HAP-1 (cell line): ENCODE measurements at regions not wholly inside any gene's neighbourhood (a gene's known extent, or its start where the extent isn't known, plus 50 kb on each side); places are given as distances from the start of the nearest gene placed in this dataset.

ENCODE experiments used
- DNase-seq, 2 experiments: peaks; one replicate each; pipeline ENCODE4 v3.0.0-alpha.2; 2016 to 2020; ENCODE audit warnings: low spot score in 2 of 2
- H3K27me3 ChIP-seq: fragments of 250-450 bp; sonication (Bioruptor Pico); 2 replicates; pipeline ENCODE4 v1.5.1; 2020; ENCODE audit warnings: low read depth, mild to moderate bottlenecking, moderate library complexity
- H3K36me3 ChIP-seq: fragments of 250-450 bp; sonication (Bioruptor Pico); replicated peaks from 2 replicates; pipeline ENCODE4 v1.5.1; 2020; ENCODE audit warnings: mild to moderate bottlenecking
- H3K4me1 ChIP-seq: fragments of 250-450 bp; sonication (Bioruptor Pico); 2 replicates; pipeline ENCODE4 v1.5.1; 2020; ENCODE audit warnings: mild to moderate bottlenecking
- H3K4me3 ChIP-seq: fragments of 250-450 bp; sonication (Bioruptor Pico); 2 replicates; pipeline ENCODE4 v1.5.1; 2020; ENCODE audit warnings: mild to moderate bottlenecking, moderate library complexity
- H3K9me3 ChIP-seq: fragments of 250-450 bp; sonication (Bioruptor Pico); 2 replicates; pipeline ENCODE4 v1.5.1; 2020; ENCODE audit warnings: mild to moderate bottlenecking, moderate library complexity
- in situ Hi-C: fragments of 300-500 bp; cut with MboI; formaldehyde crosslinking; loops from 3 replicates; pipeline ENCODE4 v1.14.3; 2020; ENCODE audit warnings: low sequenced_read_pairs, inconsistent platforms, mixed read lengths

DNA sequence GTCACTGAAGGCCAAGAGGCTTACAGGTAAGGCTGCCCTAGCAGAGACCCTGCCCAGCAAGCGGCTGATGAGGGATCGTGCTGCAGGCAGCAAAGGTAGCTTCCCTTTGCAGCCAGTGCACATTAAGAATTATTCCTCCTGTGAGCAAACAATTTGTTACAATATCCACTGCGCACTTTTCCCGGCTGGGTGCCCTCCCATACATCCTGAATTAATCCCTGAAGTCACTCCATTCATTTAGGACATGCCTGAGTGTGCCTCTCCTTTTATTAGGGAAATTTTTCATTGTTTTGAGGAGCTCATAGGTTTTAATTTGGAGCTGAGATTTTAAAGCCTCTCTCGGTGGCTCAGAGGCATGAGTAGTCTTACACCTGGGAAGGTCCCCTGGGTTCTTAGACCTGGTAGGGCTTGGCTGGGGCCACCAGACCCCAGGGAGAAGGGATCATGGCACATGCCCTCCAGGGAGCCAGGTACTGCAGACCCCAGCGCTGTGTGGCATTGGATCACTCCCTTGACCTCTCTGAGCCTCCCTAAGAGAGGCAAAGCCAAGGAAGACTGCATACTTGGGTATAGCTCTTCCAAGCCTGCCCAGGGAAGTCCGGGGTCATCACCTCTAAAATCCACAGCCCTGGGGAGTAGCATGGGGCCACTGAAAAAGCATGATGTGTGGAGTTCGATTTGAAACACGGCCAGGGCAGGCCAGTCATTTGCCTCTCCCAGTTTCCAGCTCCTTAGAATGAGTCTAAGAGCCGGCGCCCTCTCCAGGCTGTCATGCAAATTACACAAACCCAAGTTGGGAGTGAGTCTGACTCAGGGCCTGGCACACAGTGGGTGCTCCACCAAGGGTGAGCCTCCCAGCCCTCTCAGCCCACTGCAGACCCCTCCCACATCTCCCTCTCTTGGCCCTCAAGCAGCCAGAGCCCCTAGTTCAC is 151.9 kb upstream of the LINGO1 start:
- H3K27me3 ChIP-seq = no peaks in the 10 kb centered on the region; the same call in 1 of the 2 replicates
- no peaks in the 10 kb centered on the region for H3K9me3 ChIP-seq
- in situ Hi-C loops = no loop called here
- H3K4me3 ChIP-seq = no peak overlapping the region
- H3K4me1 ChIP-seq = peaks cover 9% of the 10 kb centered on the region
- H3K36me3 ChIP-seq = no peaks in the 10 kb centered on the region
- DNase-seq = peak; percentile 78 to 86

DNA sequence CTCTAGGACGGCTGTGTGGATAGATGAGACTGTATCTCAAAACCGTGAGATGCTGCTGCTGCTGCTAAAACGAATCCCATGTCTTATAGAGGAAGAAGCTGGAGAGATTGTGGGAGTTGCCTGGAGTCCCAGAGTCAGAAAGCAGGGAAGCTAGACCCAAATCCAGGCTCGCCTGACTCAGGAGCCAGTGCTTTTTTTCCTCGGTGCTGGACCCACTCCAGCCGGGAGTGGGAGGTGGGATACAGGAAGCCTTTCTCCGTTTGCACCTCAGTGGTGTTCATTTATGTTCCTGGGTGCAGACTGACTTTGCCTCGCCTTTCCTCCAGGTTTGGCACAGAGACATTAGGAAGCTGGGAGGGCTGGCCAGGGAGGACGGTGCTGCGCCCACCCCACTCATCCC is 150.9 kb upstream of the LINGO1 start:
- in situ Hi-C loops = no loop called here
- no peak for DNase-seq
- Histone ChIP-seq H3K4me3 (no peak overlapping the region), H3K4me1 (peaks cover 9% of the 10 kb centered on the region), H3K36me3 (no peaks in the 10 kb centered on the region), H3K9me3 (peaks cover 2% of the 10 kb centered on the region; the same call in 1 of the 2 replicates), H3K27me3 (no peaks in the 10 kb centered on the region; the same call in 1 of the 2 replicates)

DNA sequence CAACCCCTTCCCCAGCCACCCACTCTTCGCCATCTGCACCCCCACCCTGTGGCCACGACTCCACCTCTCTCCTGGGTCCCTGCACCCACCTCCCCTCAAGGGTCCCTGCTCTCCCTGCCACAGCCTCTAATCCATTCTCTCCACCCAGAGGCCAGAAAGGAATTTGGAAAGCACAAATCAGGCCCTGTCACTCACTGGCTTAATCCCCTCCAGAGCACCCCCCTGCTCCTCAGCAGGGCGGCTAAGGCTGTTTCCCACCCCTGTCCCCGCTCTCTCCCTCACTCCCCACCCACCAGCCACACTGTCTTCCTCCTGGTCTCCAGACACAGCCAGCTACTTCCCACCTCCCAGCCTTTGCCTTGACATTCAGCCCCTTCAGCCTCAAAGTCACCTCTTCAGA is 150.0 kb upstream of the LINGO1 start:
- H3K27me3 ChIP-seq = no peaks in the 10 kb centered on the region; the same call in 1 of the 2 replicates
- DNase-seq = no peak
- peaks cover 2% of the 10 kb centered on the region; the same call in 1 of the 2 replicates for H3K9me3 ChIP-seq
- H3K4me1 ChIP-seq = peaks cover 9% of the 10 kb centered on the region
- no peaks in the 10 kb centered on the region for H3K36me3 ChIP-seq
- in situ Hi-C loops = no loop called here
- H3K4me3 ChIP-seq = no peak overlapping the region

DNA sequence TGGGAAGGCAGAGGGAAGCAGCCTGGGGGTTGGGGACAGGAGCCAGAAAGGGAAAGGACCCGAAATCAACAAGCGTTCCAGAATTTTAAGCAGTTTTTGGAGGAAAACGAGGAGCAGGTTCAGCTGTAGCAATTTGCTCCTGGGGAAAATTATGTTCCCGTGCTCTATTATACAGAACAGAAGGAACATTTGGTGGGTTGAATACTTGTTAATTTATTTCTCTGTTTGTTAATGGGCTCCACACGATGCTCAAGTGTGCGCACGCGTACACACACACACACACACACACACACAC is 149.2 kb upstream of the LINGO1 start:
- in situ Hi-C loops = no loop called here
- H3K27me3 ChIP-seq = no peaks in the 10 kb centered on the region; the same call in 1 of the 2 replicates
- DNase-seq = no peak
- H3K4me3 ChIP-seq = no peak overlapping the region
- no peaks in the 10 kb centered on the region for H3K36me3 ChIP-seq
- peaks cover 2% of the 10 kb centered on the region; the same call in 1 of the 2 replicates for H3K9me3 ChIP-seq
- H3K4me1 ChIP-seq = peaks cover 9% of the 10 kb centered on the region

DNA sequence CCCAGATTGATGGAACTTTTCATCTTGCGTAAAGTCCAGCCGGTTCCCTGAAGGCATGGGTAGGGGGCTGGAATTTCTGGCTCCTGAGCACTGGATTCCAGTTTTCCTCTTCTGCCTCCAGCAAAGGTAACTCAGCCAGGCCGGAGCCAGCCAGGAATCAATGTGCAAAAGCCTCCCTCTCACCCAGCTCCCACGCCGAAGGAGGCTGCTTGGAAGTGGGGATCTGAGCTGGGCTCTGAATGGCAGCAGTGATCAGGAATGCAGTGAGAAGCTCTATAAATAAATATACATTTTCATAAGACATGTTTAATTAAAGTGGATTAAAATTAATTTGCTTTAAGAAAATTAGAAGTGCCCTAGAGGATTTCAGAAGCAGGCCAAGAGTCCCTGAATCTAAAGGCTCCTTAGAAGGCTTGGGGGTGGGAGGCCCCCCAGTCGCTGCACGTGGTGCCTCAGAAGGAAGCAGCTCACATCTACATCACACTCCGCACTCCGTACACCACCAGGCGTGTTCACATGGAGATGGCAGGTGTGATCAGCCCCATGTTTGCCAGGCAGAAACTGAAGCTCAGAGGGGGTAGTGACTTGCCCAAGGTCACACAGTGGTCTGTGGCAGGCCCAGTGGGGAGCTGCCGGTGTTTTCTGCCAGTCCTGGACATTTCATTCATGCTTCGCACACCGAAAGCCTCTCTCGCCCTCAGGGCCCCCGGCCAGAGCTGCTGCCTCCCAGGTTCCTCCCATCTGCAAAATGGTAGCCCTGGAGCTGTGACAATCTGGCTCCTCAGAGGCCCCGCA is 148.6 kb upstream of the LINGO1 start:
- DNase-seq = no peak
- Histone ChIP-seq H3K36me3 (no peaks in the 10 kb centered on the region), H3K27me3 (no peaks in the 10 kb centered on the region; the same call in 1 of the 2 replicates), H3K9me3 (peaks cover 2% of the 10 kb centered on the region; the same call in 1 of the 2 replicates), H3K4me1 (peaks cover 9% of the 10 kb centered on the region), H3K4me3 (no peak overlapping the region)
- in situ Hi-C loops = no loop called here

DNA sequence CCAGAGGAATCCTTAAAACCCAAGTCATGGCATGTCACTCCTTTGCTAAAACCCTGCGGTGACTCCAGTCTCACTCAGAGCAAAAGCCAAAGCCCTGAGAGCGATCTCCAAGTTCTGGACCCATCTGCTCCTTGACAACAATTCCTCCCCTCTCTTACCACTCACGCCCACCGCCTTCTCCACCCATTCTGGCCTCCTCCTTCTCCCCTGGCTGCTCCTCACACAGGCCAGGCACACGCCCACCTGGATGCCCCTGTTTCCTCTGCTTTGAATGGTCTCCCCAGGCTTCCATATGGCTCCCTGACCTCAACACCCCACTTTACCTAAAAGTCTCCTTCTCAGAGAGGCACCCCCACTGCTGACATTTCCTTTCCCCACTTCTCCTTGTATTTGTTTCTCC is 146.1 kb upstream of the LINGO1 start:
- Histone ChIP-seq H3K36me3 (no peaks in the 10 kb centered on the region), H3K27me3 (no peaks in the 10 kb centered on the region; the same call in 1 of the 2 replicates), H3K9me3 (peaks cover 2% of the 10 kb centered on the region; the same call in 1 of the 2 replicates), H3K4me1 (no peaks in the 10 kb centered on the region), H3K4me3 (no peak overlapping the region)
- no peak for DNase-seq
- in situ Hi-C loops = no loop called here

DNA sequence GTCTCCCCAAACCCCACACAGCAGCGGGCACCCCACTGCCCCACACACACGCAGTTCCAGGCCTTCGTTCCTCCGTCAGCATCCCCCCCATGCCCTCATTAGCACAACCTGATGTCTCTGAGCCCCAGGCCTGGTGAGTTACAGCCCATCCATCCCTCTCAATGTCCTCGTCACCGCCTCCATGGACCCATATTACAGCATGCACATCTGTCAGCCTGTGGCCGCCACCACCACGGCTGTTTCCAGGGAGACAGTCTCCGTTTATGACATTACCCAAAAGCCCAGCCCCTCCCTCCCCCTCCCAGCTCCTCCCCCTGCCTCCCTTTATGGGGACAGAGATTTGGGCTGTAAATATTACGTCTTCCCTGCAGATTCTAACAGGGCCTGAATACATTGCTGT is 143.1 kb upstream of the LINGO1 start:
- Histone ChIP-seq H3K36me3 (no peaks in the 10 kb centered on the region), H3K4me1 (no peaks in the 10 kb centered on the region), H3K4me3 (no peak overlapping the region), H3K27me3 (no peaks in the 10 kb centered on the region), H3K9me3 (peaks cover 2% of the 10 kb centered on the region; the same call in 1 of the 2 replicates)
- in situ Hi-C loops = no loop called here
- DNase-seq = no peak

DNA sequence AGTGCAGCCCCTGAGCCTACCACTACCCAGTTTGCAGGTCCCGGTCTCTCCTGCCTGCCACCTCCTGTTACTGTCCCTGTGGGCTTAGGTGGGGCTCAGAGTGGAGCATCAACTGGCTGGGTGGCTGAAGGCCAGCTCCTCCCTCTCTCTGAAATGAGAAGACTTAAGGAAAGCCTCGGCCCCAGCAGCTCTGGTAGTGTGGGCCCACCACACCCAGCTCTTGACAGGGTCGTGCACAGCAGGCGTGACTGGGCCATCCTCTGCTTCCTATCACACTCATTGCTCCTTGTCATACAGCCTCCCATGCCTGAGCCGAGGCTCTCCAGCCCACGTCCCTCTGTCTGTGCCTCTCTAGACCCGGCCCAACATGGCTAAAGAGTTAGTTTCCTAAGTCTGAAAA is 142.7 kb upstream of the LINGO1 start:
- DNase-seq = no peak
- H3K4me1 ChIP-seq = no peaks in the 10 kb centered on the region
- in situ Hi-C loops = no loop called here
- H3K27me3 ChIP-seq = no peaks in the 10 kb centered on the region
- H3K4me3 ChIP-seq = no peak overlapping the region
- no peaks in the 10 kb centered on the region for H3K36me3 ChIP-seq
- peaks cover 2% of the 10 kb centered on the region; the same call in 1 of the 2 replicates for H3K9me3 ChIP-seq

DNA sequence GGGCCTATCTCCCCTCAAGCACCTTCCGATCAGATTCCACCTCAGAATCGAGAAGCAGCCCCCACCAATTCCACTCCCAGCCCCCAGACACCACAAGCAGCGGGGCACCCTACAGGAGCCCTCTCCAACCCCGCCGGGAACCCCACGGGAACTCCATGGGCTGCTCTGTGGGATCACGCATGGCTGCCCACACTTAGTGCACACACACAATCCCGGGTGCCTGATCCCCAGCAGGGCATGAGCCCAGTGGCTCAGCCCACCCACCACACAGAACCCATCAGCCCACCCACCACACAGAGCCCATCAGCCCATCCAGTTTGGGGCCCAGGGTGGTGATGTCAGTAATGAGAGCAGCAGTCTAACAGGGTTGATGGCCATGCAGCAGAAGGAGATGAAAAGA is 141.6 kb upstream of the LINGO1 start:
- H3K9me3 ChIP-seq = peaks cover 2% of the 10 kb centered on the region; the same call in 1 of the 2 replicates
- no peak overlapping the region for H3K4me3 ChIP-seq
- H3K27me3 ChIP-seq = no peaks in the 10 kb centered on the region
- H3K4me1 ChIP-seq = no peaks in the 10 kb centered on the region
- no peak for DNase-seq
- in situ Hi-C loops = no loop called here
- H3K36me3 ChIP-seq = no peaks in the 10 kb centered on the region

DNA sequence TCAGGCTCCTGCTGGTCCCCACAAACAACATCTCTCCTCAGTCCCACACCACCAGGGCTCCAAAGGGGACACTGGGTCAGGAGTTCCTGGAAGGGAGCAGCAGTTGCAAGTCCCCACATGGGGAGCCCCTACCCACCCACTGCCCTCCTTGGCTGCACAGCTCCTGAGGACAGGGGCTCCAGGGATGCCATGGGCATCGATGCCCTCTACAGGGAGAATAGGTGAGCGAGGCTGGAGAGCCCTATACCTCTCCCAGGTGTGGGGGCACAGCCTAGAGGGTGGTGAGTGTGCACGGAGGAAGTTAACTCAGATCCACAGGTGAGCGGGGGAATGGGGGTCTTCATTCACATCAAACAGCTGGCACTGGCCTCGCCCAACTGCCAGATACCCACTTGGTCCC is 141.2 kb upstream of the LINGO1 start:
- in situ Hi-C loops = no loop called here

DNA sequence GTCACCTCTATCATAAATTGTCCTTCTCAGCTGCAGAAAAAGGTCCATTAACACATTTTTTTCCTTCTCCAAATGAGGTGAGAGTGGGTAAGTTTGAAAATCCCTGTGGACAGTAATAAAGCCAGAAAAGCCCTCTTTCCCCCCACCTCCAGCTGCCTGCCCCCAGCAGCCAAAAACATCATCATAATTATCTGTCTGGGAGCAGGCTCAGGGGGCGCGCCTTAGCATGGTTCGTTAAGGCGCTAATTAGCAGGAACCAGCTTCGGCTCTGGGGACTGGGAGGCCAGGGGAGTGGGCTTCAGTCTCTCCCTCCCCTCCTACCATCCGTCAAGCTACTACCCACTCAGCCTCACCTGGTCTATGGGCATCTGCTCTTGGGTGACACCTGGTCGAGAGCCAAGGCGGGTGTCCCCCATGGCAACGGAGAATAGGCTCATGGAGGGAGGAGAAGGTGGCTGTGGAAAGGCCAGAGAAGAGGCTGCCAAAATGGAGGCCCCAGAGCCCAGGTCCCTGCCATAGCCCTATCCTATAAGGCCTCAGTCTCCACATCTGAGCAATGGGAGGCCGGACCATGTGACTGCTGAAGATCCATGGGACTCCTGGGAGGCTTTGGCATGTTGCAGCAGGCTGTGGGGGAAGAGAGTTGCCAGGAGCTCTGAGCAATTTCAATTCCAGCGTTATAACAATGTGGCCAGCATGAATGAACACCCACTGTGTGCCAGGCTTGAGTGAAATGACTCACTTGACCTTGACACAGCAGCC is 140.1 kb upstream of the LINGO1 start:
- H3K4me3 ChIP-seq = no peak overlapping the region
- in situ Hi-C loops = no loop called here
- peaks cover 3% of the 10 kb centered on the region for H3K27me3 ChIP-seq

More for the DNA sequence above, 141.2 kb upstream of the LINGO1 start:
- H3K27me3 ChIP-seq = no peaks in the 10 kb centered on the region
- no peaks in the 10 kb centered on the region for H3K4me1 ChIP-seq
- no peak overlapping the region for H3K4me3 ChIP-seq
- H3K9me3 ChIP-seq = no peaks in the 10 kb centered on the region; the same call in 1 of the 2 replicates
- DNase-seq = no peak
- no peaks in the 10 kb centered on the region for H3K36me3 ChIP-seq

DNA sequence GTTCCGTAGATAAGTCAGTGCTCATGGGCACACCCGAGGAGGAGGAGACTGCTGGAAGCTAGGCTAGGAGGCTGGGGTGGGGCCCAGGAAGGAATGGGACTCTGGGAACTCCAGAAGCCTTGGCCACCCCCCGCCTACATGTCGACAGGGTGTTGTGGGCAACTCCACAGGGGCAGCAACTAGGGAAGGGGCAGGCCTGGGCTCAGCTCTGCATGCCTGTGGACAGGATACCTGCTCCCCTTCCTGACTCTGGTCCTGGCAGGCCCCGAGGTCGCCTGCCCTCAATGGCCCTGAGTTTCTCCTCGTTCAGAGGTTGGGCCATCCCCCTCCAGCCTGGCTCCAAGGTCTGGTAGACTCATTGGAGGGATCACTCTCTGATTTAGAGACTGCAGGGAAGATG is 138.9 kb upstream of the LINGO1 start:
- H3K27me3 ChIP-seq = peaks cover 14% of the 10 kb centered on the region
- DNase-seq = no peak
- H3K4me1 ChIP-seq = no peaks in the 10 kb centered on the region
- H3K9me3 ChIP-seq = no peaks in the 10 kb centered on the region
- no peak overlapping the region for H3K4me3 ChIP-seq
- in situ Hi-C loops = no loop called here
- no peaks in the 10 kb centered on the region for H3K36me3 ChIP-seq

More for the DNA sequence above, 140.1 kb upstream of the LINGO1 start:
- Histone ChIP-seq H3K36me3 (no peaks in the 10 kb centered on the region), H3K9me3 (no peaks in the 10 kb centered on the region), H3K4me1 (no peaks in the 10 kb centered on the region)
- no peak for DNase-seq

DNA sequence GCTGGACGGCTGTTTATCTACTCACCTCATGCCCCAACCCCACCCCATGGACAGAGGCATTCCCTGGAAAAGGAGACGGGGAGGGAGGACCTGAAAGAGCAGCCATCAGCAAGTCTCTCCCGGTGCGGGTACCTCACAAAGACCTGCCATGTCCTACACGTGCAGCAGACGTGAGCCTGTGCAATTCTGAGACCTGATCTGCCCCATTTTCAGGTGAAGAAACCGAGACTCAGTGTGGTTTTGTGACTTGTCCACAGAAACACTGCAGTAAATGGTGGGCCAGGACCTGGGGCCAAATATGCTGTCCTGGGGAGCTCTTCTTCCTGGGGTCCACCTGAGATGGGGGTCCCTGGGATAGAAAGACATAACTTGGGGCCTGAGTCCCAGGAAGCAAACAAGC is 137.0 kb upstream of the LINGO1 start:
- Histone ChIP-seq H3K4me1 (no peaks in the 10 kb centered on the region), H3K27me3 (peaks cover 17% of the 10 kb centered on the region), H3K36me3 (no peaks in the 10 kb centered on the region), H3K9me3 (no peaks in the 10 kb centered on the region), H3K4me3 (no peak overlapping the region)
- in situ Hi-C loops = no loop called here
- DNase-seq = no peak
